GM18858 (cell line): ENCODE measurements at regions not wholly inside any gene's neighbourhood (a gene's known extent, or its start where the extent isn't known, plus 50 kb on each side); places are given as distances from the start of the nearest gene placed in this dataset.

ENCODE experiments used
- ATAC-seq: cut with Tn5 transposase; IDR thresholded peaks from one replicate; pipeline ENCODE4 v1.9.1; 2021; ENCODE audit not compliant: unreplicated experiment

DNA sequence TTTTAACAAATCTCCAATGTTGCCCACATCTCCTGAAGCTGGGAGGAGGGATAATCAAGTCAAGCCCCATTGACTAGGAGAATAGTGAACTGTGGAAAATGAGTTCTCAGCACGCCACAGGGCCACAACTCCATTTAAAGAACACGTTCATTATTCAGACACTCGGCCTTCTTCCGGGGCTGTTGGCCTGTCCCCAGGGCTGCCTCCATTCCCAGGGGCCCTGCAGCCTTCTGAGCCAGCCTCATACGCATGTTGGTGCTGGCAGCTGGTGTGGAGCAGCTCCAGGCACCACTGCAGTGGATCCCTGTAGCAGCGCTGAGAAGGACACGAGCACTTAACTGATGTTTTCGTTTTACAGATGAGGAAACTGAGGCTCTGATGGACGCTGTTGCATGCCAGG, 87.5 kb upstream of the RCN1 start:
- ATAC-seq, result no peak

DNA sequence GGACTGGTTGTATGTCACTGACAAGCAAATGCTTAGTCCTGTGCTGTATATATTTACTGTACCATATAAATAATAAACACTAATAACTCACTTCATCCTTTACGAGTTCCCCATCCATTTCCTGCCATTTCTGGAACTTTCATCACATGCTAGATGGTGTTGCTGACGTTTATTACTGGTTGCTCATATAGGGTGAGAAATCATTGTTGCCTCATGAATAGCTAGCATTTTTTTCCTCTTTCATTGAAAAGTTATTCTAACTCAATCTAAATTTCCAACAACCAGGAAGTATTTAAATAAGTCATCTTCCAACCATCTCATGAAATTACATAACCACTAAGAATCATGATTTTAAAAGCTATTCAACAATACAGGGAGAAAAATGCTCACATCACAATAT, 88.6 kb upstream of the RCN1 start:
- no peak for ATAC-seq

DNA sequence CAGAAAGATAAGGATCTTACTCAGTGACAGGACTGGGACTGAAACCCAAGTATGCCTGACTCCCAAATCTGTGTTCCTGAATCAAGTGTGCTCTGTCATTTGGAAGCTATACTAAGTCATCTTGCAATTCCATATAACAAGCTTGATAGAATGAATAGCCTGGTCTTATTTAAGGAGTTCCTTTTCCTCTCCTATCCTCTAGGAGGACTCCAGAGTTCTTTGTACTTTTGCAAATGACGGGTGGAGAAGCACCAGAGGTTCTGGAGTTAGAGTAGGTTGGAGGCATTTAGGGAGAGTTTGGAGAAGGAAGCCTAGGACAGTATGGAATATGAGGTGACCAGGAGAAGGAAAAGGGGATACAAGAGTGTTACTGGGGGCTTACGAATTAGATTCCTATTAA, 92.9 kb upstream of the RCN1 start:
- ATAC-seq, result no peak

DNA sequence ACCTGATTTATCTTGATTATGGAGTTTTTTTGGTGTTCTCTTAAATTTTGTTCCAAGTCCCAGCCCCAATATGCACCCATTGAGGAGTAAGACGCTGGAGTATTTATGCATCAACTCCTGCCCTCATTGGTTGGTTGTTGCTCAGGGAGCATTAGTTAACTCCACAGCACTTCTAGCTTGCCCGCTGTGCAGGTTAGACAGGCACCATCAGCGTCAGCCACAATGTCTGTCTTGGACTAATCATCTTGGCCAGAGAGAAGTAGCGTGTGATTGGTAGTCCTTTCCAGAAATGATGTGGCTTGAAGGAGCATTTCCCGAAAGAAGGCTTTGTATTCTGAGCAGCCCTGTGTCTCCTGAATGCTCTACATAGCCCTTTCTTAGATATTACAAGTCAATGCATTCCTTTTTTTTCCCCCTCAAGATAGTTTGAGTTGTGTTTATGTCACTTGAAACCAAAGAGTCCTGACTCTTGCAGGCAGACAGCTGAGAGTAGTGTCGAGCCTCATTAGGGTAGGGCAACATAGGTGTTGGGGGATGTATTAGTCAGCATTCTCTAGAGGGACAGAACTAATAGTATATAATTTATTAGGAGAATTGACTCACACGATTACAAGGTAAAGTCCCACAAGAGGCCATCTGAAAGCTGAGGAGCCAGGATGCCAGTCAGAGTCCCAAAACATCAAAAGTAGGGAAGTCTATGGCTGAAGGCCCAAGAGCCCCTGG, 94.6 kb upstream of the RCN1 start:
- peak; percentile 28 for ATAC-seq

DNA sequence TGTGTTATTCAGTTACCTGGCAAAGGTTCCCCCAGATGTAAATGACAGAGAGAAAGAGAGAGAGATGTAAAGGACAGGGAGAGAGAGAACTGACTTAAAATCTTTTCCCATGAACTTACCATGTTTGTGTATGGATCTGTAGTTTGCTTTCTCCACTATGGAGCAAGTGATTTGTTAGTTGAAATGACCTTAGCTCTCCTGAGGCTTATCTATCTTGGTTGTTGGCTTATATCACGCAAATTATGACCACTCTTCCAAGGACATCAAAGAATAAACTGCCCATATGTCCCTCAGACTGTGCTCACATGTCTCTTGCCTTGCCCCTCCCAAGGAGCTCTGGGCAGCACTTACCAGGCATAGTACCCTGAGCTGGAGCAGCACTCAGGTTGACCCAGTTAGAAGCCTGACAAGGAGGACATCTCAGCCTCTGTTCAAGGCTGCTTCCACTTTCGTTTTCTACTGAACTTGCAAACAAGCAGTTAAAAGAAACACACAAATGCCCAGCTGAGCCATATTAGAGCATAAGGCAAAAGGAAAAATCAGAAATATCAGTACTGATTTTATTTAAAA, 95.3 kb upstream of the RCN1 start:
- peak; percentile 78 for ATAC-seq

DNA sequence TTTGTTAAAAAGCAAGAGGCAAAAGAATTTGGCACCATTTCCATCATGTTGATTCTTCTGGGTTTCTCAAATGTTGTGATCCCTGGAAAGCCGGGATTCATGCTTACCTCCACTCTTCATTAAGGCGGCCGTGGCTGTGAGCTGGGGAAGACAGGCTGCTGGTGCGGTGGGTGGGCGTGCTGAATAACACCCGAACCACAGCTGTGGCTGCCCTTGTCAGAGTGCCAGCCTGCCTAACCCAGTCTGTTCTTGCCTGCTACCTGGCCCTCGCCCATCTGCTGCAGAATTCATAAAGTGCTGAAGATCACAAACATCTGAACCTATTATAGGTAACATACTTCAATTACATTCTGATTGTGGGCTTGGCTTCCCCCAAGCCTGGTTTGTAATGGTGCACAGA, 95.8 kb upstream of the RCN1 start:
- ATAC-seq, result no peak

DNA sequence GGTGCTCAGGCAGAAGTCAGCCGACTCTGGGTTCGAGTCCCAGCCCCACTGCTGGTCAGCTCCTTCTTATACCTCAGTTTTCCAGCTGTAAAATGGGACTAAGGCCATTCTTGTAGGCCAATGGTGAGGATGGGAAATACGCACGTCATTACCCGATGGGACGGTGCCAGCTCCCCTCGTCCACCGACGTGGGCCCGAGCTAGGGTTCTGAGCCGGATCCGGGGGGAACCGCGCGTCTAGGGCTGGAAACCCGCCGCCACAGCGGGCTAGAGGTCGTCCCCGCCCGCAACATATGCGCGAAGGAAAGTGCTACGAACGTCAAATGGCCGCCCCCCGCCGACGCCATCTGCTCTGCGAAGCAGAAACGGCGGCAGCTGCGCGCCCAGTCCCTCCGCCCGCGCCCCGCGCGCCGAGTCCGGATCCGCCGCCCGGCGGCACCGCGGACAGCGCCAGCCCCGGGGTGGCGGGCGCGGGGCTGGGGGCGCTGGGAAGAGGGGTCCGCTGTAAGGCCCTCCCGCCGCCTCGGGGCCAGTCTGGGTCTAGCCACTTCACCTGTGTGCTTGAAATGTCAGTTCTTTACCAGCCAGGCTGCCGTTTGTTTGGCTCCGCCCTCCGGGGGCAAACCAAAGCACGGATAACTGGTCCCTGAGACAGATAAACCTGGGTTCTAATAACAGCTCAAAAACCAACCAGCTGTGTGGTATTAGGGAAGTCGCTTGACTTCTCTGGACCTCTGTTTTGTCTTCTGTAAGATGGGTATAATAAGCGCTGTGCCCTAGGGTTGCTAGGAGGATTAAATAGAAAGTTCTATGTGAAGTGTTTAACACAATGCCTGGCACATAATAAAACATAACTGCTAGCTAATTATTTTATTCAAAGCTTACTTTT, 103.5 kb upstream of the RCN1 start:
- ATAC-seq, result no peak

DNA sequence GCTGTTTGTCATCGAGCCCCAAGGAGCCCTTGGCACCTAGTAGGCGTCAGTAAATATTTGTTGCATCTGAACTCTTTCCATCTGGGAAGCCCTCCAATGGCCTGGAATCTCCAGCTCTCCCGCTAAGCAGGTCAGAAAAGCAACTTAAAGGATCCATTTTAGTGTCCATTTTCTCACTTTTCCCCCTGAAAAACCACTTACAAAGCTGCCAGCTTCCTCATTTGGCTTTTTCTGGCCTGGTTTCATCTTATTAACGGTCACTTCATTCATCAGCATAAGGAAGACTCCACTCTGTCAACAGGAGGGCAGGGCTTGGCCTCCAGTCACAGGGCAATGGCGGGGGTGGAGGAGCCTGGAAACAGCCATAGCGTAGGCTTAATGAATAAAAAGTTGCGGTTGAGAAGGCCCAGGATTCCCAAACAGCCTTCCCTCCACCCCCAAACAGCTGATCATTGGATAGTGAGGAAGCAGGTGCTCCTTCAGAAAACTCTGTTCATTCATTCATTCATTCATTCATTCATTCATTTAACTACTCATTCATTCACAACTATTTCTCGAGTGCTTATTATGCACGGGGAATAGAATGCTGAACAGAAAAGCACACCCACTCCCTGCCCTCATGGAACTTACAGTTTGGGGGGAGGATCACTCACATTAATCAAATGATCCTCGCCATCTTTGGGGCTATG, 104.5 kb upstream of the RCN1 start:
- ATAC-seq, result no peak

DNA sequence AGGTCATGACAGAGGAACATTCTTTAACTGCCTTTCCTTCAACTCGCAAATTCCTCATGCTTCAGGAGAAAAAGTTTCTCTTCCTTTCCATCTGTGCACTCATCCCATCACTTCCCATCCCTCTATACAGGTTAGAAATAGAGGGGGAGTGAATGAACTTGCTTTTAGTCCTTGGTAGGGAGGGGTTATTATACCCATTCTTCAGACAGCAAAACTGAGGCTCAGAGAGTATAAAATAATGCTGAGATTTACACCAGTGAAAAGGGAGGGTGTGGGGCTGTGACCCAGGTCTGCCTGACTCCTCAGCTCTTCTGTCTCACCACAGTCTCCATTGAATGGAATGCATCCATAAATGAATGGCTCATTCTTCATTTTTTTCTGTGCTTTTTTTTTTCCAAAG, 109.4 kb upstream of the RCN1 start:
- ATAC-seq, result no peak

DNA sequence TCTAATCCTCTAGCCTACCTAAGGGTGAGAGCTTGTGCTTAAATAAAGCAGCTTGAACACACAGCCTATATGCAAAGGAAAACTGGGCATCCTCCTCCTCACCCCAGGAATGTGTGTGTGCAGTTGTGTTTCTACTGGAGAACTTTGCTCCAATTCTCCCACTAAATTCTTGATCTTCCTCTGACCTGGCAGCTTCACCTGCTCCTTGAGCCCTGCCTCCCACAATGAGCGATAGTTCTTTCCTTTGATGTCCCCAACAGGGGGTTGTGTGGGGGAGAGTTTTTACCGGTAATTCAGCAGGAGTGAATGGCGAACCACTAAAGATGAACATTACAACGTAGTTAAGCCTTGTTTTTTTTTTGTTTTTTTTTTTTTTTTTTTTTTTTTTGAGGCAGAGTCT, 113.5 kb upstream of the RCN1 start:
- no peak for ATAC-seq

DNA sequence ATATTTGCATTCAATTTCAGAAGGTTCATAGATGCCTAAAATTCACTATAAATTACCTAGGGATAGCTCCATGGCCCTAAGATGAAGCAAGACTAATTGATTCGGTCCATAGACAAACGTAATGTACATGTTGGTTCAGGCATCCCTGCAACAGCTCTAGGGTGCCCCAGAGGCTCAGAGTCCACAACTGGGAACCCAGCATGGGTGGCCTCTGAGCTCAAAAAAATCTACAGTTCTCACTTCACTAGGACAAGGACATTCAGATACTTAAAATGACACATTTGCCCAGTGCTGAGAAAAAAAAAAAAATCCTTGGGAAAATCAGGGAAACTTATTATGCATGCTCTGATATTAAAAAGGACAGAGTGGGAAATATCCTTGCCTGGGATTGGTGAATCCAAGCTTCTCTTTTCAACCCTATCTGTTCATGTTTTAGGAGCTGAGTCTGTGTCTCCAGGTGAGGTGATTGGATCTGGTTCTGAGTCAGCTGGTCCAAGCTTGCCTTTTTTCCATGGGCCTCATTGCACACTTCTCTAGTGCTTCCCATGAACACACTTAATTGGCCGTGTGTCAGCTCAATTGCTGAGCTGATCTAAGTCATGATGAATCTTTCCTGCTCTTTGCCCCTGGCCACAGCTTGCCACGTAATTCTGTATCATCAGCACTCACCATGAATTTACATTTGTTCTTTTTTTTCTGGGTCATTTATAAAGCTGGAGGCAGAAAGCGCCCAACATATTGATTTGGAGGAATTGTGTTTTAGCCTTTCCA, 116.3 kb upstream of the RCN1 start:
- ATAC-seq, result no peak

DNA sequence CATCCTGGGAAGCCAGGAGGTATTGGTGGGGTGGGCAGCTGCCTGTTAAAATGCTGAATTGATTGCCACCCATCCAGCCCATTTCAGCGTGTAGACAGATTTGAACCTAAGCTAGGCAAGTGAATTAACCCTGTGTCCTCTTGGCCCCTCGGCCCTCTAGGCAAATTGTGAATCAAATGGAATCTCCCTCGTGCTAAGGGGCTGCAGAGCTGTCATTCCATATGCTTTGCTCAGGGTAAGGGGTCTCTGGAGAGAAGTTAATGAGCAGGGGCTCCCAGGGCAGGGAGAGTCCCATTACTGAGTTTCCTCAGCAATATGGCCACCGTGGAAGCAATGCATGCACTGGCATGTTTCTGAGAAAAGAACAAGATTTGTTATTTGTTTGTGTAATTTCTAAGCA, 117.7 kb upstream of the RCN1 start:
- ATAC-seq, result no peak

DNA sequence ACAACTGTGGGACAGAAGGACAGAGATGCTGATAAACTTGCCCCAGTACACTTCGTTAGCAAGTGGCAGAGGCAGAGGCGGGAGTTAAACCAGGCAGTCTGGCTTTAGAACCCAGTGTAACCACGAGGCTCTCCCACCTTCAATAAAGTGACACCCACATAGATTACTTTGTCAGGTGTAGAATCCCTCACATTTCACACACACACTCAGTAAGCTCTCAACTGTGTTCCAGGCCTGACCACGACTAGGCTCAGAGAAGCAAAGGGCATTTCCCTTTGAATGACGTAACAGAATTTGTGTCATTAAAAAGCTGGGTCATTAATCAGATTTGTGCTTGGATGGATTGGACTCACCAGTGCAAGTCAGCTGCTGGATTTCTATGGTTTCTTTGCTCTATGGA, 118.3 kb upstream of the RCN1 start:
- ATAC-seq, result no peak

DNA sequence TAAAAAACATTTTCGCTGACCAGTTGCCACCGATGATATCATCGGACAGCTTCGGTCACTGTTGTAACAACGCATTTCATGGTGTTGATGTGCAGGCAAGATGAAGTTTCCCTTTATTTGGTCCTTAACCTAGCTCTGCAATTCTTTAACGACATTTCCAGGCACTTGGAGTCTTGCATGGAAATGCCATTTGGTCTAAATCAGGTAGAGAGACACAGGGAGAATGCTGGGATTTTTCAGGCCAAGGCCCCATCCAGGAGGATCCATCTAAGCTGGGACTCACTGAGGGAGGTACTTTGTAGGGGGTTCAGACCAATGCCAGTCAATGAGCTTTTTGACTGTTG, 121.5 kb upstream of the RCN1 start:
- ATAC-seq, result no peak

DNA sequence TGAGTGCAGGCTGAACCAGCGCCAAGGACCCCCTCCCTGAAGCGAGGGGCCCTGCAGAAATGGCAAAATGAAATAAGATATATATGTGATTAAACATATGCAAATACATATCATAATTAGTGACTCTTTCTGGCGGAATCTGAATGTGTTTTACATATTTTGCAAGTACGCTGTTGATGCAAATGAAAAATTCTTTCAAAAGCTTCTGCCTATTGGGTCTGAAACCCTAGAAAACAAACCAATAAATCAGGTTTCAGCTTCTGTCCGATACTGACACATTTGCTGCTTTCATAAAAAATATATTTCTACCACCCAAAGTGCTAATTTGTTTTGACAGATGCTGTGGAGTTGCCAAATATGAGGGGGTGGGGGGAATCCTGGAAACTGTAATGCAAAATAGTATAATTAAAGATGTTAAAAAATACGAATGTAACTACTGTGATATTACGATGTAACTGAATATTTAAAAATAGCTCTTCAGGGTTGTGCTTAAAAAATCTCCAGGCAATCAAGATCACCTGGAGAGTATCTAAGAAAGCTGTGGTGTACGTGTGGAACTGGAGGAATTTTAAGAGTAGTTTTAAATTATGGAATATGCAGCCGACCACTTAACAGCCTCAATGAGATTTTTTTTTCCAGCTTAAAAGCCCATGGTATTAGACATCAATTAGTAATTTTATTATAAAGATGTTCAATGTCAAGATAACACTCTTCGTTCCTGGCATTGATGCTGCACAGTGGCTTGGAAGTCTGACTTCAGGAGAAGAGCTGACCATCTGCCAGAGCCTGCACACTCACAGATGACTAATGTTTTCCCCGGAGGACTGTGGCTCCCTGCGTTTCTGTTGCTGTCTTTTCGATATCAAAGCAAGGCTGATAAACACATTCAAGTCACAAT, 122.2 kb upstream of the RCN1 start:
- no peak for ATAC-seq

DNA sequence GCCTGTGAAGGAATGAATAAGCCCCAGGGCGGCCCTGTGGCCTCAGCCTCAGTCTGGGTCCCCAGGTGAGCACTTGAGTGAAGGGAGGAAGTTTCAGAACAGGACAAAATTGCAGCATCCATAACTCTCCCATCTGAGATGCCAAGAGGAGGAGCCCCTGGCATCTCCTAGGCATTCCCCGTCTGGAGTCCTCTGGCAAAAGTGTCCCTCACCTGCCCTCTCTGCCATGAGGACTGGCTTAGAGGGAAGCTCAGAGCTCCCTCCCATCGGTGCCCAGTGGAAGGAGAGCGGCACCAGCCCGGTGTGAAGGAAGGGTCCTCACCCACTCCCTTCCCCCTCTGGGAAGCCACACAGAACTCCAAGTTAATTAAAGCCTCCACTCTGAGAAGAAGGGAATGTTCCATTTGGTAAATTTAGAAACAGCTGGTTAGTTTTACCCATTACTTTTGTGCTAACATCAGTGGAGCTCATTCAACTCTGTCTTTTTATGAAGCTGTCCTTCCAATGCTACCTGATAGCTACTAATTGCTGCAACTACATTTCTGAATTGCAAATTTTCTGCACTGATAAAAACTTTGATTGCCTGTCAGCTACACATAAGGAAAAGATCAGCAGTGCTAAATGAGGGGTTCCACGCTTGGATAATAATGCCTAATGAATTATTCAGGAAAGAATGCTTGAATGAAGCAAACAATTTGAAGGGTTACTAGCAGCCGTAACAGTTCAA, 123.3 kb upstream of the RCN1 start:
- ATAC-seq, result no peak

DNA sequence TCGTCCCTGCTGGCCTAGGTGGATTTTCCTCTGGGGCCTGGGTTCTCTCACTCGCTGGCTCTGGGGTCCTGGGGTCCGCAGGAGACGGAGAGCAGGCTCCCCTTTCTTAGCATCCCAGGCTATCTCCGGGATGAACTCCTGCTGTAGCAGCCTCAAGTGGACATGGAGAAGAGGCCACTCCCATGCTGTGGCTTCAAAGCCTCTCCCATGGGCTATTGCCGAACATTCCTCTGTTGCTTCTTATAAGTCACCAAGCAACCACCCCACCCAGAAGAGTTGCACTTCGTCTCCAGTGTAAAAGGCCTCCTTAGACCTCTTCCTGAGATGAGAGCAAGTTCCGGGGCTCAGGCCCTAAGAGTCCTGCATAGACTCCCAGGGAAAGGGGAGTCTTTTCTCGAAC, 124.0 kb upstream of the RCN1 start:
- ATAC-seq, result no peak

DNA sequence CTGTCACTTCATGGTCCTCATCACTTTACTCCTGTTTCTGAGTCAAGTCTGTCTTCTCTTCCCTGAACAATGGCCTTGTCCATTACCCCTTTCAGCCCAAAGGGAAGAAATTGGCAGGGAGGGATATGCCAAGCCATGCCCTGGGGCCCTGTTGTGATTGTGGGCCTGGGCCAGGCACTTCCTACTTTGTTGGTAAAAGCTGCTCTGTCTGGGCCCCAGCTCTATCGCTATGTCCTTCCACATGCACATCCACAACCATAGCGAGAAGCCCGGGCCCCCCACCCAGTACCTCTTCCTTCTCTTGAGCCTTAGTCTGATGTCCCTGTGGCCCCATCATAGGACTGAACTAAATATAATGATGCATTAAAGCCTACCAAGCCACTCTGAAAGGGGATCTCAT, 126.7 kb upstream of the RCN1 start:
- ATAC-seq, result no peak

DNA sequence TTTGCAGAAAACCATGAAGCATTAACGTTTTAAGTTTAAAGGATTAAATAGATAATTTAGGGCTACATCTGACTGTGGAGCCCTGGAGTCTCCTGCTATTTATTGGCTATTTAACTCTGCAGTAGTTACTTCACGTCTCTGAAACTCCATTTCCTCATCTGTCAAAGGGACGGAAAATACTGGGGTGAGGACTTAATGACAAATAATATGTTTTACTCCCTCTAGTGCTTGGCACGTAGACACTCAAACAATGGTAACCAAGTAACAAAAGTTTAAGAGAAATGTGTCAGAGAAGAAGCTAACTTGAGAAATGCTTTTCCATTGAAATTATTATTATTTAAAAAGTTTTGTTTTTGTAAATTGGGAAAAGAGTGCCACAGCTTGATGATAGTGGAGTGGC, 130.7 kb upstream of the RCN1 start:
- no peak for ATAC-seq
